PC-3 (cell line): ENCODE measurements at regions not wholly inside any gene's neighbourhood (a gene's known extent, or its start where the extent isn't known, plus 50 kb on each side); places are given as distances from the start of the nearest gene placed in this dataset.

Experiments used
- ATAC-seq: fragments of 200-7000 bp; cut with Tn5 transposase; 2 replicates; pipeline ENCODE4 v1.9.1; 2020; ENCODE audit warnings: mild to moderate bottlenecking, moderate library complexity
- BruUV-seq: library from RNA; stranded (reverse); fragments of 400-500 nt; replicated peaks from 2 replicates; lab custom pipeline; 2021; lab: Mats Ljungman, UMichigan
- CTCF ChIA-PET: fragments of 300-600 bp; sonication (Branson Sonifier 250); formaldehyde crosslinking; loops from one replicate; lab custom pipeline; 2022; ENCODE audit warnings: antibody characterized with exemption; lab: Charles Lee
- POLR2A ChIA-PET: fragments of 300-600 bp; sonication (Branson Sonifier 250); formaldehyde crosslinking; loops from one replicate; lab custom pipeline; 2022; ENCODE audit warnings: antibody characterized with exemption; ENCODE audit not compliant: unreplicated experiment; lab: Charles Lee
- DNase-seq: peaks from one replicate; pipeline ENCODE4 v3.0.0-alpha.2; 2015
- H2AFZ ChIP-seq: fragments of 300-600 bp; sonication (generic); 2 replicates; pipeline ENCODE4 v1.6.0; 2016; ENCODE audit warnings: antibody characterized with exemption, low read length
- H3F3A ChIP-seq: fragments of 300-600 bp; sonication (generic); one replicate; pipeline ENCODE4 v1.6.0; 2017; ENCODE audit warnings: antibody characterized with exemption, low read length, control low read depth, mild to moderate bottlenecking; ENCODE audit not compliant: unreplicated experiment
- H3K27ac ChIP-seq: fragments of 300-600 bp; sonication (generic); 2 replicates; pipeline ENCODE4 v1.5.1; 2016; ENCODE audit warnings: mild to moderate bottlenecking, low read length
- H3K27me3 ChIP-seq: fragments of 300-600 bp; sonication (generic); 2 replicates; pipeline ENCODE4 v1.6.1; 2016; ENCODE audit warnings: low read length, mixed read lengths
- H3K36me3 ChIP-seq: fragments of 300-600 bp; sonication (generic); 2 replicates; pipeline ENCODE4 v1.6.1; 2016; ENCODE audit warnings: low read depth, mixed run types, low read length, mixed read lengths
- H3K4me1 ChIP-seq: fragments of 300-600 bp; sonication (generic); 2 replicates; pipeline ENCODE4 v1.5.1; 2016; ENCODE audit warnings: low read length; ENCODE audit not compliant: insufficient read depth
- H3K4me2 ChIP-seq: fragments of 300-600 bp; sonication (generic); 2 replicates; pipeline ENCODE4 v1.6.0; 2016; ENCODE audit warnings: low read length
- H3K4me3 ChIP-seq: fragments of 300-600 bp; sonication (generic); 2 replicates; pipeline ENCODE4 v1.5.1; 2016; ENCODE audit warnings: mild to moderate bottlenecking, low read length, mixed read lengths
- H3K79me2 ChIP-seq: fragments of 300-600 bp; sonication (generic); 2 replicates; pipeline ENCODE4 v1.6.1; 2017; ENCODE audit warnings: low read length, mixed read lengths
- H3K9ac ChIP-seq: fragments of 300-600 bp; sonication (generic); 2 replicates; pipeline ENCODE4 v1.6.0; 2016; ENCODE audit warnings: mild to moderate bottlenecking, low read length
- H3K9me2 ChIP-seq: fragments of 300-600 bp; sonication (generic); replicated peaks from 2 replicates; pipeline ENCODE4 v1.6.1; 2016; ENCODE audit warnings: mixed run types, low read length, mixed read lengths
- H3K9me3 ChIP-seq: fragments of 300-600 bp; sonication (generic); 2 replicates; pipeline ENCODE4 v1.6.1; 2016; ENCODE audit warnings: low read length, mixed read lengths
- H4K20me1 ChIP-seq: fragments of 300-600 bp; sonication (generic); 2 replicates; pipeline ENCODE4 v1.6.1; 2016; ENCODE audit warnings: low read length, mixed read lengths
- EZH2 ChIP-seq: fragments of 300-600 bp; sonication (generic); IDR thresholded peaks from one replicate; pipeline ENCODE4 v1.6.1; 2017; ENCODE audit warnings: antibody characterized with exemption, mild to moderate bottlenecking, low read length; ENCODE audit not compliant: unreplicated experiment
- EZH2phosphoT487 ChIP-seq: fragments of 300-600 bp; sonication (generic); IDR thresholded peaks from 2 replicates; pipeline ENCODE4 v1.6.1; 2018; ENCODE audit warnings: mild to moderate bottlenecking, antibody characterized with exemption, low read length, borderline replicate concordance
- intact Hi-C: fragments of 100-400 bp; cut with micrococcal nuclease; formaldehyde crosslinking; loops from 2 replicates; pipeline ENCODE4 v1.9.0; 2023
- TF ChIP-seq, protein P1 (sequence below): fragments of 300-600 bp; sonication (generic); conservative IDR thresholded peaks from 2 replicates; pipeline ENCODE4 v1.5.1; 2017; ENCODE audit warnings: antibody characterized with exemption, low read depth, mild to moderate bottlenecking, low read length

DNA sequence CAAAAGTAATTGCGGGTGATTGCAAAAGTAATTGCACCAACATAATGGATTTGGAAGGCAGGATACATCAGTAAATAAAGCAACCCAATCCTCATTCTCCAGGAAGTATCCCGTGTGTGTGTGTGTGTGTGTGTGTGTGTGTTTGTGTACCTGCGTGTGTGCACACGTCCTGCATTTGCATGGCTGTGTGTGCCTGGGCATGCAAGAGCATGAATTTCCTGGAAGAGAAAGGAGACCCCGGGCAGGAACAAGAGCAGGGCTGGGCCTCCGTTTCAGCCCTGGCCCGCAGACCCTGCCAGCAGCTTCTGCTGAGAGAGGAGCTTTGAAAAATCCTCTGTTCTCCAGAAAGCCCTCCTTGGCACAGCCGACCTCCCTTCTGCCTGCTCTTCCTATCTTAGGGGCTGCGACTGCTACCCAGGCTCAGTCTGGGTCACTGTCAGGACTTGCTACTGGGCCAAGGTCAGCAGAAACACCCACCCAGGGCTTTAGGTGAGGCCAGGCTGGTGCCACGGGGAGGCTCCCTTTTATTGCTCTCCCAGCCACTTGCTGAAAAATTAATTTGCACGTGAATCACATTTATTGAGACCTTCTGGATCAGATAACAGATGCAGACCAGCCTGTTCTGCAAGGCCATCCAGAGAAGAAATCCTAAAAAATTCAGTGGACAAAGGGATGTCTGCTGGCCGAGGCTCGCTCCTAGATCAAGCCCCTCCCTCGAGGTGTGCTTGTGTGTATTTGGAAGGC, 258.3 kb downstream of the ZNF536 start:
- TF ChIP-seq EZH2phosphoT487 (no peak), EZH2 (no peak)
- TF ChIP-seq, protein P1, sequence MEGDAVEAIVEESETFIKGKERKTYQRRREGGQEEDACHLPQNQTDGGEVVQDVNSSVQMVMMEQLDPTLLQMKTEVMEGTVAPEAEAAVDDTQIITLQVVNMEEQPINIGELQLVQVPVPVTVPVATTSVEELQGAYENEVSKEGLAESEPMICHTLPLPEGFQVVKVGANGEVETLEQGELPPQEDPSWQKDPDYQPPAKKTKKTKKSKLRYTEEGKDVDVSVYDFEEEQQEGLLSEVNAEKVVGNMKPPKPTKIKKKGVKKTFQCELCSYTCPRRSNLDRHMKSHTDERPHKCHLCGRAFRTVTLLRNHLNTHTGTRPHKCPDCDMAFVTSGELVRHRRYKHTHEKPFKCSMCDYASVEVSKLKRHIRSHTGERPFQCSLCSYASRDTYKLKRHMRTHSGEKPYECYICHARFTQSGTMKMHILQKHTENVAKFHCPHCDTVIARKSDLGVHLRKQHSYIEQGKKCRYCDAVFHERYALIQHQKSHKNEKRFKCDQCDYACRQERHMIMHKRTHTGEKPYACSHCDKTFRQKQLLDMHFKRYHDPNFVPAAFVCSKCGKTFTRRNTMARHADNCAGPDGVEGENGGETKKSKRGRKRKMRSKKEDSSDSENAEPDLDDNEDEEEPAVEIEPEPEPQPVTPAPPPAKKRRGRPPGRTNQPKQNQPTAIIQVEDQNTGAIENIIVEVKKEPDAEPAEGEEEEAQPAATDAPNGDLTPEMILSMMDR: no peak
- Histone ChIP-seq H3K4me2 (no peak overlapping the region), H3K4me1 (no peaks in the 10 kb centered on the region), H2AFZ (no peak overlapping the region), H3K9ac (no peak overlapping the region), H3K27me3 (no peaks in the 10 kb centered on the region; the same call in 1 of the 2 replicates), H3K9me3 (no peaks in the 10 kb centered on the region), H3K4me3 (no peak overlapping the region), H3K27ac (no peak overlapping the region), H3K9me2 (no peaks in the 10 kb centered on the region), H3K79me2 (no peaks in the 10 kb centered on the region), H3K36me3 (no peaks in the 10 kb centered on the region), H4K20me1 (no peaks in the 10 kb centered on the region), H3F3A (no peaks in the 10 kb centered on the region)
- intact Hi-C loops: no loop called here
- CTCF ChIA-PET: no interaction called here
- POLR2A ChIA-PET: no interaction called here
- no TSS peak for BruUV-seq
- DNase-seq: no peak
- no peak for ATAC-seq

DNA sequence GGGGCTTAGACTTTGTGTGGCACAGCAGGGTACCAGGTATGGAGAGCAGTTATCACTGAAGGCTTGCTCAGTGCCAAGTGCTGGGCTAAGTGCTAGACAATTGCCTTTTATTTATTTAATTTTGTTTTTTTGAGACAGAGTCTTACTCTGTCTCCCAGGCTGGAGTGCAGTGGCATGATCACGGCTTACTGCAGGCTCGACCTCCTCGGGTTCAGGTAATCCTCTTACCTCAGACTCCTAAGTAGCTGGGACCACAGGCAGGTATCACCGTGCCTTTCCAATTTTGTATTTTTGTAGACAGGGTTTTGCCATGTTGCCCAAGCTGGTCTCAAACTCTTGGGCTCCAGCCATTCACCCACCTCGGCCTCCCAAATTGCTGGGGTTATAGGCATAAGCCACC, 256.9 kb downstream of the ZNF536 start:
- no TSS peak for BruUV-seq
- ChIA-PET POLR2A (no interaction called here), CTCF (no interaction called here)
- intact Hi-C loops: no loop called here
- Histone ChIP-seq H3K79me2 (no peaks in the 10 kb centered on the region), H4K20me1 (no peaks in the 10 kb centered on the region), H3K4me3 (no peak overlapping the region), H3K4me2 (no peak overlapping the region), H3K4me1 (no peaks in the 10 kb centered on the region), H3K9me3 (no peaks in the 10 kb centered on the region), H3K9me2 (no peaks in the 10 kb centered on the region), H3K27ac (no peak overlapping the region), H3K36me3 (no peaks in the 10 kb centered on the region), H2AFZ (no peak overlapping the region), H3K27me3 (no peaks in the 10 kb centered on the region; the same call in 1 of the 2 replicates), H3K9ac (no peak overlapping the region), H3F3A (no peaks in the 10 kb centered on the region)
- DNase-seq (no peak), ATAC-seq (no peak)
- TF ChIP-seq EZH2phosphoT487 (no peak), EZH2 (no peak)
- TF ChIP-seq, protein P1: no peak

DNA sequence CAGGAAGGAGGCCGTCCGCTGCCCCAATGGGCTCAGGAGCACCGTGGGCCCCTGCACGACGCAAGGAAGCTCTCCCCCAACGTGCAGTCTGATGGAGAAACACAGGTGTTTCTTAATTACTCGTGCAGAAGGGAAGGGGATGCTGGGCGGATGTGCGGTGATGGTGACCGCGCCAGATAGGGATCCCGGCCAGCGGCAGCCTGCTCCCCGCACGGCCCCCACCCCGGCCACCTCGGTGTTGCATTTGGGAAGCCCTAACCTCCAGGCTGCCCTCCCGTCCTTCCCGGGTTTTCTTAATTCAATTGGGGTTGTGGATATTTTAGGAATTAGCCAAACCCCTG, 254.4 kb downstream of the ZNF536 start:
- Histone ChIP-seq H4K20me1 (no peaks in the 10 kb centered on the region), H3K27ac (no peak overlapping the region), H3K4me3 (no peak overlapping the region), H3K4me1 (no peaks in the 10 kb centered on the region), H3K9ac (no peak overlapping the region), H3K9me3 (no peaks in the 10 kb centered on the region), H2AFZ (no peak overlapping the region), H3F3A (no peaks in the 10 kb centered on the region), H3K79me2 (no peaks in the 10 kb centered on the region), H3K9me2 (no peaks in the 10 kb centered on the region), H3K27me3 (no peaks in the 10 kb centered on the region; the same call in 1 of the 2 replicates), H3K4me2 (no peak overlapping the region), H3K36me3 (no peaks in the 10 kb centered on the region)
- DNase-seq (no peak), ATAC-seq (no peak)
- intact Hi-C loops: no loop called here
- BruUV-seq: no TSS peak
- ChIA-PET POLR2A (no interaction called here), CTCF (no interaction called here)
- TF ChIP-seq, protein P1: no peak
